PC-9 (cell line): ENCODE measurements at regions not wholly inside any gene's neighbourhood (a gene's known extent, or its start where the extent isn't known, plus 50 kb on each side); places are given as distances from the start of the nearest gene placed in this dataset.

Experiments used
- BruUV-seq: library from RNA; stranded (reverse); fragments of 400-500 nt; replicated peaks from 2 replicates; lab custom pipeline; 2021; lab: Mats Ljungman, UMichigan
- CTCF ChIA-PET: fragments of 300-600 bp; sonication (Branson Sonifier 250); formaldehyde crosslinking; loops from one replicate; lab custom pipeline; 2022; ENCODE audit warnings: antibody characterized with exemption; lab: Charles Lee
- POLR2A ChIA-PET: fragments of 300-600 bp; sonication (Branson Sonifier 250); formaldehyde crosslinking; loops from one replicate; lab custom pipeline; 2022; ENCODE audit warnings: antibody characterized with exemption; ENCODE audit not compliant: unreplicated experiment; lab: Charles Lee
- DNase-seq, 2 experiments: peaks; one replicate each; pipeline versions ENCODE4 v3.0.0 to v3.0.0-alpha.2; 2015 to 2022; ENCODE audit warnings: mixed read lengths in 1 of 2
- H2AFZ ChIP-seq: fragments of 200-600 bp; sonication (generic); 2 replicates; pipeline ENCODE4 v1.8.1; 2017; ENCODE audit warnings: antibody characterized with exemption
- H3F3A ChIP-seq: fragments of 200-600 bp; sonication (generic); 2 replicates; pipeline ENCODE4 v1.8.1; 2017; ENCODE audit warnings: antibody characterized with exemption, mild to moderate bottlenecking, low read depth; ENCODE audit not compliant: insufficient read depth
- H3K27ac ChIP-seq: fragments of 200-600 bp; sonication (generic); 2 replicates; pipeline ENCODE4 v1.6.1; 2016; ENCODE audit warnings: mixed run types
- H3K27me3 ChIP-seq: fragments of 200-600 bp; sonication (generic); 2 replicates; pipeline ENCODE4 v1.6.1; 2016; ENCODE audit warnings: low read depth, mixed run types; ENCODE audit not compliant: insufficient read depth
- H3K36me3 ChIP-seq: fragments of 200-600 bp; sonication (generic); 2 replicates; pipeline ENCODE4 v1.6.1; 2016; ENCODE audit warnings: low read depth, mixed run types
- H3K4me1 ChIP-seq: fragments of 200-600 bp; sonication (generic); replicated peaks from 2 replicates; pipeline ENCODE4 v1.6.1; 2016; ENCODE audit warnings: mixed run types; ENCODE audit not compliant: insufficient read depth
- H3K4me2 ChIP-seq: fragments of 200-600 bp; sonication (generic); 2 replicates; pipeline ENCODE4 v1.6.1; 2017; ENCODE audit warnings: mixed run types
- H3K4me3 ChIP-seq: fragments of 200-600 bp; sonication (generic); 2 replicates; pipeline ENCODE4 v1.6.1; 2016; ENCODE audit warnings: mixed run types
- H3K79me2 ChIP-seq: fragments of 200-600 bp; sonication (generic); 2 replicates; pipeline ENCODE4 v1.6.1; 2017; ENCODE audit warnings: low read depth, mixed run types
- H3K9me2 ChIP-seq: fragments of 200-600 bp; sonication (generic); 2 replicates; pipeline ENCODE4 v1.8.1; 2017; ENCODE audit warnings: mild to moderate bottlenecking; ENCODE audit not compliant: insufficient read depth
- H3K9me3 ChIP-seq: fragments of 200-600 bp; sonication (generic); 2 replicates; pipeline ENCODE4 v1.8.1; 2016; ENCODE audit warnings: low read depth; ENCODE audit not compliant: insufficient read depth
- H4K20me1 ChIP-seq: fragments of 200-600 bp; sonication (generic); 2 replicates; pipeline ENCODE4 v1.8.1; 2017; ENCODE audit not compliant: insufficient read depth
- CTCF ChIP-seq: fragments of 200-600 bp; sonication (generic); conservative IDR thresholded peaks from 2 replicates; pipeline ENCODE4 v1.6.1; 2017; ENCODE audit warnings: mixed run types, antibody characterized with exemption, mild to moderate bottlenecking, moderate library complexity
- EZH2 ChIP-seq: fragments of 200-600 bp; sonication (generic); IDR thresholded peaks from 2 replicates; pipeline ENCODE4 v1.8.0; 2017; ENCODE audit warnings: antibody characterized with exemption, low read depth
- intact Hi-C: fragments of 100-400 bp; cut with micrococcal nuclease; formaldehyde crosslinking; loops from one replicate; pipeline ENCODE4 v1.10.0; 2022; ENCODE audit not compliant: unreplicated experiment

GRCh38 chr3:36095238-36095637, 285.1 kb upstream of the STAC start:
- Histone ChIP-seq H3K27ac (no peak overlapping the region), H3K4me3 (no peak overlapping the region), H3K36me3 (no peaks in the 10 kb centered on the region), H3K9me3 (no peaks in the 10 kb centered on the region), H3K9me2 (no peaks in the 10 kb centered on the region), H4K20me1 (no peaks in the 10 kb centered on the region), H3K27me3 (no peaks in the 10 kb centered on the region), H3K4me1 (no peaks in the 10 kb centered on the region), H3F3A (no peaks in the 10 kb centered on the region), H3K79me2 (no peaks in the 10 kb centered on the region), H2AFZ (no peak overlapping the region), H3K4me2 (no peak overlapping the region)
- no peak for DNase-seq
- no peak for TF ChIP-seq CTCF
- TF ChIP-seq EZH2, result no peak
- intact Hi-C loops, result no loop called here
- CTCF ChIA-PET, result no interaction called here
- POLR2A ChIA-PET, result no interaction called here
- no TSS peak for BruUV-seq

DNA sequence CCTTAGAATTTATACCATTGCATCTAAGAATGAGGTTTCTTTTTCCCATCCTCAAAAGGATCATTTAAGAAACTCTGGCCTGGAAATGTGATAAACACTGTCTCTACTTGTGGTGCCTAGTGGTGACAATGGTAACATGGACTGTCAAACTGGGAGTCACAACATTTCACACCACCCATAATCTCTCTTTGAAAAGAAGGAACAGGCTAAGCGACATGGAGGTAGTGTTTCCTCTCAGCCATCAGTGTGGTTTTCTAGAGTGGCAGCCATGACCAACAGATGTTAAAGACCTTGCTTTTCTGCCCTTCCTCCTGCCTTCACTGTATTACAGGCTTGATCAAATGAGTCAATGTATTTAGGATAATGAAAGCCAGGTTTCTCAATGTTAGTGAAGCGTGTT, 283.1 kb upstream of the STAC start:
- CTCF ChIA-PET, result no interaction called here
- intact Hi-C loops, result no loop called here
- Histone ChIP-seq H3K79me2 (no peaks in the 10 kb centered on the region), H3K4me1 (no peaks in the 10 kb centered on the region), H3F3A (no peaks in the 10 kb centered on the region), H3K9me3 (no peaks in the 10 kb centered on the region), H3K4me2 (no peak overlapping the region), H3K4me3 (no peak overlapping the region), H3K27me3 (no peaks in the 10 kb centered on the region), H3K9me2 (no peaks in the 10 kb centered on the region), H4K20me1 (no peaks in the 10 kb centered on the region), H3K36me3 (no peaks in the 10 kb centered on the region), H2AFZ (no peak overlapping the region), H3K27ac (no peak overlapping the region)
- no TSS peak for BruUV-seq
- no peak for DNase-seq
- POLR2A ChIA-PET, result no interaction called here
- TF ChIP-seq CTCF (no peak), EZH2 (no peak)

- TF ChIP-seq EZH2 (no peak), CTCF (no peak)
These were observed 266.0 kb upstream of the STAC start for GRCh38 chr3:36114353-36114752.

More at GRCh38 chr3:36114353-36114752, 266.0 kb upstream of the STAC start:
- no peaks in the 10 kb centered on the region for H3K79me2 ChIP-seq
- peak overlapping the region; percentile 26; the same call in 1 of the 2 replicates for H3K27ac ChIP-seq
- BruUV-seq, result no TSS peak
- DNase-seq, result no peak
- peaks cover 12% of the 10 kb centered on the region; the same call in 1 of the 2 replicates for H3K4me1 ChIP-seq
- no peaks in the 10 kb centered on the region for H3K9me3 ChIP-seq
- intact Hi-C loops, result no loop called here
- ChIA-PET POLR2A (no interaction called here), CTCF (no interaction called here)
- no peak overlapping the region for H2AFZ ChIP-seq
- H3K4me2 ChIP-seq, result no peak overlapping the region
- no peaks in the 10 kb centered on the region for H4K20me1 ChIP-seq
- no peaks in the 10 kb centered on the region for H3K36me3 ChIP-seq
- no peaks in the 10 kb centered on the region for H3K27me3 ChIP-seq
- no peaks in the 10 kb centered on the region for H3K9me2 ChIP-seq
- no peak overlapping the region for H3K4me3 ChIP-seq
- no peaks in the 10 kb centered on the region for H3F3A ChIP-seq
